Skin of body (tissue), 1 donor: ENCODE measurements at regions not wholly inside any gene's neighbourhood (a gene's known extent, or its start where the extent isn't known, plus 50 kb on each side); places are given as distances from the start of the nearest gene placed in this dataset.
"Not testable (repeated sequence)": the region's sequence is repeated elsewhere in the genome, so short reads cannot be mapped to it uniquely, and the experiment has no call there.

Experiments used
- DNase-seq: peaks from one replicate; lab custom pipeline; 2025; lab: John Stamatoyannopoulos, UW

DNA sequence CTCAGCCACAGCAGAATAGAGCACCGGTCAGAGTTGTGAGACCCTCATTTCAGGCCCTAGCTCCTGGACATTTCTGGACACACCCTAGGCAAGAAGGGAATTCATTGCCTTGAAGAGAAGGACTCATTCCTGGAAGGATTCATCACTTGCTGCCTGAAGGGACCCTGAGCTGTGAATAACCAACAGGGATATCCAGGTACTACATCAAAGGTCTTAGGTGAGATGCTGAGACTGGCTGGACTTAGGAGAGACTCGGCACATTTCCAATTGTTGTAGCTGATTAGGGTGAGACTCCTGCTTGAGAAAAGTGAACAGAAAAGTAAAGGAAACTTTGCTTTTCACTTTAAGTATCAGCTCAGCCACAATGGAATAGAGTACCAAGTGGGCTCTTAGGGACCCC lies 208.1 kb upstream of the CDKN2B start:
- no peak for DNase-seq

DNA sequence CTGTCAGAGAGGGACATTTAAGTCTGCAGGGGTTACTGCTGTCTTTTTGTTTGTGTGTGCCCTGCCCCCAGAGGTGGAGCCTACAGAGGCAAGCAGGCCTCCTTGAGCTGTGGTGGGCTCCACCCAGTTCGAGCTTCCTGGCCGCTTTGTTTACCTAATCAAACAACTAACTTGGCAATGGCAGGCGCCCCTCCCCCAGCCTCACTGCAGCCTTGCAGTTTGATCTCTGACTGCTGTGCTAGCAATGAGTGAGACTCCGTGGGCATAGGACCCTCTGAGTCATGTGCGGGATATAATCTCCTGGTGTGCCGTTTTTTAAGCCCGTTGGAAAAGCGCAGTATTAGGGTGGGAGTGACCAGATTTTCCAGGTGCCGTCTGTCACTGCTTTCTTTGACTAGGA lies 216.8 kb upstream of the CDKN2B start:
- not testable (repeated sequence) for DNase-seq

DNA sequence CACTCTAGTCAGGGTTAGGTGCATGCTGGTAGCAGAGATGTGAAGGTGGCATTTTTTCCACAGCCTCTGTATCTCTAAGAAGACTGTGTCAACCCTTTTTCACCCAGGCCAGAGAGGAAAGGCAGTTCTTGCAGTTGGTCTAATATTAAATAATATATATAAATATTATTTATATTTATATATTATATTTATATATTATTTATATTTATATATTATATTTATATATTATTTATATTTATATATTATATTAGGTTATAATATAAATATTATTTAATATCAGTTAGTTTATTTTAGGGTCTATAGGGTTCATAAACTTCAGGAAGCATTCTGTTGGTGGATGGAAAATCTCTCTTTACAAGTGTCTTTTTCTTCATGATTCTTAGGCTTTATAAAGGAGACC lies 218.6 kb upstream of the DMRTA1 start:
- DNase-seq, result no peak

DNA sequence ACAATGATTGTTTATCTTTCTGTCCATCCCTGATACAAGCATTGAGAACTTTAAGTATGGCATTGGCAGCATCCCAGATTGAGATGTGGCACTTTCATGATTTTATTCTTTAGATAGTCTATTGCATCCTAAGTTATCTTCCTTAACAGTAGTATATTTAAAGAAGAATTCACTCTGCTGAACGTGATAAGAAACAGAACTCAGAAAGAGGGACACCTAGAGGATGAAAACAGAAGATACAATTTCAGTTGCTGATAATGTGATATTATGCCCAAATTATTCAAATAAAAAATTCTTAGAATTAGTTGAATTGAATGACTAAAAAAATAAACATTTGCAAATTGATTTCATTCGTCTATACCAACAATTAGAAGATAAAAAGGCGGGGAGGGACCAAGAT lies 218.1 kb upstream of the DMRTA1 start:
- no peak for DNase-seq

DNA sequence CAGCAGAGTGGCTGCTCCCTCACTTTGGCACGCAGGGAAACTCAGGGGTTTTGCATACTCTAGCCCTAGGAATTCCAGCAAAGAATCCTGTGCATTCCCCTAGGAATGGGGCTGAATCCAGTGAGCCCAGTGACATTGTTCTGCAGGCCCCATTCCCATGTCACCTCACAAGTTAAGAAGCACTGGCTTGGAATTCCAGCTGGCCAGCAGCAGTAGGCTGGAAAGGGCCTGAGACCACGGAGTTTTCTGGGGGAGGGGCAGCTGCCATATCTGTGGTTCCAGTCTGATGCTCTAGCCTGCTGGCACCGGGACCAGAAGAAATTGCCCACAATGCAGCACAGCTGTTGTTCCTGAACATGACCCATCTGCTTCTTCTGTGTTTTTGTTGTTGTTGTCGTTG lies 217.6 kb upstream of the DMRTA1 start:
- no peak for DNase-seq

DNA sequence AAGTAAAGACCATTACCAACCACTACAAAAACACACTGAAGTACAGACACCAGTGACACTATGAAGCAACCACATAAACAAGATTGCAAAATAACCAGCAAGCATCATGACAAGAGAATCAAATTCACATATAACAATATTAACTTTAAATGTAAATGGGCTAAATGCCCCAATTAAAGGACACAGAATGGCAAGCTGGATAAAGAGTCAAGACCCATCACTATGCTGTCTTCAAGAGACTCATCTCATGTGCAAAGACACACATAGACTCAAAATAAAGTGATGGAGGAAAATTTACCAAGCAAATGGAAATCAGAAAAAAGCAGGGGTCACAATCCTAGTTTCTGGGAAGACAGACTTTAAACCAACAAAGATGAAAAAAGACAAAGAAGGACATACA lies 215.3 kb upstream of the DMRTA1 start:
- not testable (repeated sequence) for DNase-seq

DNA sequence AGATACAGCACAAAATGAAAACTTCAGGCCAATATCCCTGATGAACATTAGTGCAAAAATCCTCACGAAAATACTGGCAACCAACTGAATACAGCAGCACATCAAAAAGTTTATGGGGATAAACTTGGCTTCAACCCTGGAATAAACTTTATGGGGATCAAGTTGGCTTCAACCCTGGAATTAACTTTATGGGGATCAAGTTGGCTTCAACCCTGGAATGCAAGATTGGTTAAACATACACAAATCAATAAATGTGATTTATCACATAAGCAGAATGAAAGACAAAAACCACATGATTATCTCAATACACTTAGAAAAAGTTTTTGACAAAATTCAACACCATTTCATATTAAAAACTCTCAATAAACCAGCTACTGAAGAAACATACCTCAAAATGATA lies 213.7 kb upstream of the DMRTA1 start:
- DNase-seq, result no peak

DNA sequence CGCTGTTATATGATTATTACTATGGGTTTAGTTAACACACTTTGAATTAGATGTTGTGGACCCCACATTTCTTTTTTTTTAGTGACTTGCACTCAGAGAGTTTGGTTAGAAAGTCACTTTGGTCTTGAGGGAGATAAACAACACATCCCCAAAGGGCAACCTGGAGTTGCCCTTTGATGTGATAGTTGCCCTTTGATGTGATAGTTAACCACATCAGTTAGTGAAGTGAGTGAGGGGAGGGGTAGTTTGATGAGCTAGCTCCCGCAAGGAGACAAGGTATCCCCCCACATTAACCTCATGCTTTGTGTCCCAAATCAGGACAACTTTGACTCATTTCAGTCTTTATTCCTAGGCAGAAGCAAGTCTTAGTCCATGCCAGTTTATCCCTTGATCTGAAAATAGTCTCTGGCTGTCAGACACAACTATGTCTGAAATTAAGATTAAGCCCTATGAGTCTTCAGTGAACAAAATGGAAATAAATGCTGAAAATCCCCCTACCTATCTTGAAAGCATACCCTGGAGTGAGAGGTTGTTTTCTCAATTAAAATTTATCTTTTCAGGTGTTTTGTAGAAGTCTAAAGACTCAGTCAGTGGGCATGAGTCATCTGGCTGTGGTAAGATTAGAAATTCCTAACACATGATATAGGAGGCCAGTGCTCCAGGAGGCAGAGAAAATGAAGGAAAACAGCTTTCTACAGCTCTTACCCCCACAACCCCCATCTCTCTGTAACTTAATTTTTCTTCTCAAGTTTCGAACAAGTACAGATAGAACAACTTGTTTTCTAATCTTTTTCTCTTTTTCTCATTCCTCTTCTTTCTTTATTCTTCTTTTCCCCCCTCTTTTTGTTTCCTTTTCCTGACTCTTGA lies 208.9 kb upstream of the DMRTA1 start:
- no peak for DNase-seq

DNA sequence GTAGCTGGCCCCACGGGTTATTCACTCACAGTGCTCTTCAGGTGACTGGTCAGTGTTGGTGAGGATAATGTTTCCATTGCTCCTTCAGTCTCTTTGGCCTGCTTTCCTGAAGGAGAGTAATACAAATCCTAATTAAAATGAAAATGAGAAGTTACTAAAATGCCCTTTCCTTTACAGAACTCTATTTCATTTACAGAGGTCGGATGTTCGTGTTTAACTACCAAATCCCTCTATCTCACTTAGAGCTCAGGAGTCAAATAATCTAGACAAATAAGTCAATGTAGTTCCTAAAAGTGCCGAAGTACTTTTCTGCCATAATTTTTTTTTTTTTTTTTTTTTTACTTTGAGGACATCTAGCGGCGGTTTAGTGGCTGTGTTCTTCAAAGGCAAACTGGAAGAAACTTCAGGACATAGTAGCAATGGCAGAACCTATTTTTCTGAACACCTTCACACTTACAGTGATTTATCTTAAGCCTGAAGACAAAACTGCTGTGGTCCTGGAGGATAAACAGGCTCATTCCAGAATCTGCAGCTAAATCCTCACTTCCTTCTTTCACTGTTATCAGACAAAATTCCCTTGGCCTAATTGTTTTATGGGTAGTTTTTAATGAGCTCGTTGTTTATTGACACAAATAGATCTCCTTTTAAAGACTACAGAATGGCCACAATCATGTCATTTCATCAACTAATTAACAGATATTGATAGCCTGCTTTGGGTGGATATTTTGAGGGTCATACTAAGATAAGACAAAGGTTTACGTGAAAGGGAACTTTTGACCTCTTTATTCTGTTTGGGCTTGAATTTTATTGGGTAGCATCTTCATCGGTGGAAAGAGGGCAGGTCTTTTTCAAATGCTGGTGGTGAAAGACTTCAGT lies 207.6 kb upstream of the DMRTA1 start:
- peak; percentile 18 for DNase-seq

DNA sequence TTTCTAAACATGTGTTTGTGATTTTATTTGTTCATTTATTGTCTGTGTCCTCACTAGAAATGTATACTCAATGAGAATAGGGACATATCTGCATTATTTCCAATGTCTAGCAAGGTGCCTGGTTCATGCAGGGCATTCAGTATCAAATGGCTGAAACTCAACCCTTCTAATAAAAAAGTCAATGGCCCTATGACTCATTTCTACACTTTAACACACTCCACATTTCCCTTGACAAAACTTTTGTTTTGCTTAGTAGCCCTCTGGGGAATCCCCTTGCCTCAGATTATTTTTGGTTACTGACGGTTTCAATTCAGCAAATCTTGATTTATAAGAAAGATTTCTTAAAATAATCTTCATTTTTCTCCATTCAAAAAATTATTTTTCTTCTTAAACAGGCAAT lies 206.0 kb upstream of the DMRTA1 start:
- no peak for DNase-seq

DNA sequence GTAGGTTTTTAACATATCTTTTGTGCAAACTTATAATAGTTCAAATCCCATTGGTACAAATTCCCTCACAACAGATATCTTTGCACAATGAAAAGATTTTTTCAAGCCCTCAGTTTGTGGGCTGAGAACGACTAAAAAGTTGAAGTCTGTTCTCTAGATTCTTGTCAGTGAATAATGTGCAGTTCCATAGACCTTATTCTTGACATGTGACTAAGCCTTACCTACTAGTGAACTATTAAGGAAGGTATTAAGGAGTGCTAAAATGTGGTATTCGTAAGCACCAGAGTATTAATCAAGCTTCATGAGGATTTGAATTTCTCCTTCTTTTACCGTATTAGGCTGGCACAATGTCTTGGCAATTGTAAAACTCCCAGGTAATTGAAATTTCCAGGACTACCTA lies 205.6 kb upstream of the DMRTA1 start:
- no peak for DNase-seq

DNA sequence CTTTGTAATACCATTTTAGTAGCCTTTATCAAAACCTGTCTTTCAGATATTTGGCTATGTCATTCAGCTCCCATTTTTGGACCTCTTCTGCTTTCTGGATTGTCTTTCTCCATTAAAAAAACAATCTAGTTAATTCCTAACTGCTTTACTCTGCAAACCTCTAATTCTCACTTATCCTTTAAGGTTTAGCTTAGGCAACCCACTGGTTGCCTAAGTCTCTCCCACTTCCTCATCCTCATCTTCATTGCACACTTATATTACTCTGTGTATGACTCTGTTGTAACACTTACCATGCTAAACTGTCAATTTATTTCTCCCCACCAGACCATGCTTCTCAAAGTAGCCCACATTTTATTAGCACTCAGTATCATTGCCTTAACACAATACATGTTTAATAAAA lies 205.0 kb upstream of the DMRTA1 start:
- no peak for DNase-seq

DNA sequence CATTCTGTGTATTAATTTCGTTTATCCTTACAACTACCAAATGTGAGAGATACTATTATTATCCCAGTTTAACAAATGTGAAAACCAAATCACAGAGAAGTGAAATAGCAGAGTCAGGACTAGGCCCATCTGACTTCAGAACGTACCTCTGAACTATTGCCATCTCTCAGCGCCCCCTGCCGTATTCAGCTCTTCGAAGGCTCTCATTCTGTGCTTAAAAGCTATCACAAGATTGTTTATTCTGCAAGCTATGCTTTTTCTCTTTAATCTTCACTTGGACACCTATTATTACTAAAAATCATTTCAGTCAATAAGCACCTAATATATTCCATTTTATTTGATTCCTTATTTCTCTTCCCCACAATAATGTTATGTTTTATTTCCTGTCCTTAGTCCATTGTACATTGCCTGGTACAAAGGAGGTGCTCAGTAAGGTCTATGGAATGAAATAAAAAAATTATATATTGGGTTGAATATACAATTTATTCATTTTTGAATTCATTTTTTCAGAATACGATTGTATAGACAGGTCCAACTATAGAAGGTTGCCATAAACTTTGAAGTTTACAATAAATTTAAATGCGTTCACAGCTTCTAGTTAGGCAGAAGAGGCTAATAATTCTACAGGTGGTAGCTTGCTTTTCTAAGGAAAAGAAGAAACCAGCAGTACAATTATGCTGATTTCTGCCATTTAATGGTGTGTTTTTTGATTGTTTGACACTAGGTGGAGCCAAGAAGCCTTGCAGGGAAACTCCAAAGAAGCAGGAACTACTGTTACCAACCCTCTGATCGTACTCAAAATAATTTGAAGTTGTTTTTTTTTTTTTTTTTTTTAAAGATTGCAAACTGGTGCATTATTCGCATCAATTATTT lies 202.2 kb upstream of the DMRTA1 start:
- DNase-seq, result no peak

DNA sequence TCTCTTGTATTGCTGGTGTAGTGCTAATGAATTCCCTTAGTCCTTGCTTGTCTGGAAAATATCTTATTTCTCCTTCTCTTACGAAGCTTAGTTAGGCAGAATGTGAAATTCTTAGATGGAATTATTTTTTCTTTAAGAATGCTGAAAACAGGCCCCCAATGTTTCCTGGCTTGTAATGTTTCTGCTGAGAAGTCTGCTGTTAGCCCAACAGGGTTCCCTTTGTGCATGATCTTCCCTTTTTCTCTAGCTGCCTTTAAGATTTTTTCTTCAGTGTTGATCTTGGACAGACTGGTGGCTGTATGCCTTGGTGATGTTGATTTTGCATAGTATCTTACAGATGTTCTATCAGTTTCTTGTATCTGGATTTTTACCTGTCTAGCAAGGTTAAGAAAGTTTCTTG lies 191.3 kb upstream of the DMRTA1 start:
- DNase-seq, result no peak

DNA sequence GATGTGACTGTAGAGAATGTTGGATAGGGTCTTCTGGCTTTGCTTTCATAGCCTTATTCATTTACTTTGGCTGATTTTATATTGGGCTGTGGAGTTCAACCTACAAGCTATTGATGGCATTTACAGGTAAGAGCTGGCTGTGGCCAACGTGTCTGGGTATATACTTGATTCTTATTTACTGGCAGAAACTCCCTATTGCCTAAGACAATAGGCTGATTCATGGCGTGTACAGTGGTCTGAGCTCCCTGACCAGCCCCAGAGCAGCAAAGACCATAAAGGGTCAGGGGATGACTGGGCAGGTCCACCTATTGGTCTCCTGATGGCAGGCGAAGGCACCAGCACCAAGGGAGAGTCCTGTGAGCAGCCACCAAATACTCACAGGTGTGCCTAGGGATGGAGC lies 190.2 kb upstream of the DMRTA1 start:
- no peak for DNase-seq

DNA sequence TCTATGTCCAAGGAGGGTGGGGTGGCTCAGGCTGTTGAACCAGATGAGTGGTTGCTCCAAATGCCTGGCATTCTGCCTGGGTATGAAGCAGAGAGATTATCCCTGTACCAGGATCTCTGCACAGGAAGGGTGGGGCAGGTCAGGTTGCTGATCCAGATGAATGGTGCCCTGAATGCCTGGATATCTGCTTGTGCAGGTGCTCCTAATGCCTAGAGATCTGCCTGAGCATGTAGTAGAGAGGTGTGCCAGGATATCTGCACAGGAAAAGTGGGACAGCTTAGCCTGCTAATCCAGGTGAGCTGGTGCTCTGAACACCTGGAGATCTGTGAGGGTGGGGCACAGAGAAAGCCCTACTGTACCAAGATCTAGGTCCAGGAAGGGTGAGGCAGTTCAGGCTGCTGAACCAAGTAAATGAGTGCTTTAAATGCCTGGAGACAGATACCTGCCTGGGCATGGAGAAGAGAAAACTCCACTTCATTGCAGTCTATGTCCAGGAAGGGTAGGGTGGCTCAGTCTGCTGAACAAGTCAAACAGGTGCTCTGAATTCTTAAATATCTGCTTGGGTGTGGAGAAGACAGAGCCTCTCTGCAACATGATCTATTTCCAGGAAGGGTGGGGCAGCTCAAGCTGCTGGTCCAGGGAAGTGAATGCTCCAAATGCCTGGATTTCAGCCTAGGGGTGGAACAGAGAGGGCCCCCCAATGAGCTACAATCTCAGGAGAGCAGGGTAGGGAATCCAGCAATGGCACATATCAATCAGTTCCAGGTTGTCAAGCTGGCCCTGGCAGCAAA lies 189.4 kb upstream of the DMRTA1 start:
- DNase-seq, result no peak

DNA sequence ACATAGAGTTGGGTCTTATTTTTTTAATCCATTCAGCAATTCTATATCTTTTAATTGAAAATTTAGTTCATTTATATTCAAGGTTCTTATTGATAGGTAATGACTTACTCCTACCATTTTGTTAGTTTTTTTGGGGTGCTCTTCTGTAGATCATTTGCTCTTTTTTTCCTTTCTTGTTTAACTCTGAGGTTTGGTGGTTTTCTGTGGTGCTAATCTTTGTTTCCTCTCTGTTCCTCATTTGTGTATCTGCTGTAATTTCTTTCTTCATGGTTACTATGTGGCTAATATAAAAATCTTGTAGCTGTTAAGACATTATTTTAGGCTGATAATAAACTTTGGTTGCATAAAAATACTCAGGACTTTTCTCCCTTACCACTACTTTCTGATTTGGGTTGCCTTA lies 181.6 kb upstream of the DMRTA1 start:
- DNase-seq, result no peak

DNA sequence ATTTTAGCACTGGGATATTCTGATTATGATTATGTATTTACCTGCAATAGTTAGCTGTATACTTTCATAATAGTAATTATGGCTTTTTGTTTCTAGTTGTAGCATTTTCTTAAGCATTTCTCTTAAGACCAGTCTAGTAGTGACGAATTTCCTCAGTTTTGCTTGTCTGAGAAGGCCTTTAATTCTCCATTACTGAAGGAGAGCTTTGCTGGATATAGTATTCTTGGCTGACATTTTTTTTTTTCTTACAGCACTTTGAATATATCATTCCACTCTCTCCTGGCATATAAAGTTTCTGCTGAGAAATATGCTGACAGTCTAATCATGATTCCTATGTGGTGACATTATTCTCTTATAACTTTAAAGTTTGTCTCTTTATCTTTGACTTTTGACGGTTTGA lies 181.1 kb upstream of the DMRTA1 start:
- no peak for DNase-seq

DNA sequence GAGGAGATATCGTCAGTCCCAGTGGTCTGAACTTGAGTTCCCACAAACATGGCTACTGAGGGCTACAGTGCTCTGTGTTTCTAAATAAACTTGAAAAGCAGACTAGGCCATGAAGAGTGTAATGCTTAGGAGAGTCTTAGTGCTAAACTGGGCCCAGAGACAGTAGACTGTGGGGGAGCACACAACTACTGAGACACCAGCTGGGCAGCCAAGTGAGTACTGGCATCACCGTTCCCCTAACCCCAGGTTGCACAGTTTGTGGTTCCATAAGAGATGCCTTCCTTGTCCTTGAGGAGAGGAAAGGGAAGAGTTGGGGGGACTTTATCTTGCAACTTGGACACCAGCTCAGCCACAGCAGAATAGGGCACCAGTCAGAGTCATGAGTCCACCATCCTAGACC lies 172.1 kb upstream of the DMRTA1 start:
- DNase-seq, result no peak

DNA sequence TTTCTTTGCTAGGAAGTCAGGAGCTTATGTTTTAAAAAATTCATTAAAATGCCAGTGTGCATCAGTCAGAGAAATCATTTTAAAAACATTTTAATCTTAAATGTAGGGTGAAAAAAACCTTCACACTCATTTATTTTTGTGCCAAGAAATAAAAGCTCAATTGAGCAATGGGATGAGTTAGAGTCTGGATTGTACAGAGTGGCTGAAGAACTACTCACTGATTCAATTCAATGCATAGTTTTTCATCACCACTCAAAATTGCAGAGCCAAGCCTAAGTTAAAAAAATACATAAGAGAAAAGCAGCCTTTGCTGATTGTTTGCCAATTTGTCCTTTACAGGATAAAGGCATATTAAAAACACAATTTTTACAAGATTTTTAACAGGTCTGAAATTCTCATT lies 168.2 kb upstream of the DMRTA1 start:
- DNase-seq, result no peak

DNA sequence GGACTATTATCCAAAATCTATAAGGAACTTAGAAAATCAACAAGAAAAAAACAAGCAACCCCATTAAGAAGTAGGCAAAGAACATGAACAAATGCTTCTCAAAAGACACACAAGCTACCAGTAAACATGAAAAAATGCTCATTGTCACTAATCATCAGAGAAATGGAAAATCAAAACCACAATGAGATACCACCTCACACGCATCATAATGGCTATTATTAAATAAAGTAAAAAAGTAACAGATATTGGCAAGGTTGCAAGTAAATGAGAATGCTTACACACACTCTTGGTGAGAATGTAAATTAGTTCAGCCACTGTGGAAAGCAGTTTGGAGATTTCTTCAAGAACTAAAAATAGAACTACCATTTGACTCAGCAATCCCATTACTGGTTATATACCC lies 167.0 kb upstream of the DMRTA1 start:
- DNase-seq, result no peak
